Right lobe of liver (tissue), 4 donors: ENCODE measurements at regions not wholly inside any gene's neighbourhood (a gene's known extent, or its start where the extent isn't known, plus 50 kb on each side); places are given as distances from the start of the nearest gene placed in this dataset.
"Not testable (repeated sequence)": the region's sequence is repeated elsewhere in the genome, so short reads cannot be mapped to it uniquely, and the experiment has no call there.

ENCODE experiments used
- CTCF ChIP-seq, 4 donors: fragments of 200-600 bp in 3 of 4; fragments of 450-650 bp in 1 of 4; IDR thresholded peaks; one replicate each; pipeline versions ENCODE4 v1.5.1 to v1.8.0; 2016 to 2022; ENCODE audit warnings: antibody characterized with exemption in 4 of 4, mild to moderate bottlenecking in 2 of 4
- POLR2A ChIP-seq: fragments of 450-650 bp; IDR thresholded peaks from one replicate; pipeline ENCODE4 v1.6.1; 2017; ENCODE audit warnings: antibody characterized with exemption, mild to moderate bottlenecking
- donor health status: DM: no; HTN: no; CAD: no.
- donor health status: DM: no; HTN: no; CAD: no.
- donor health status: DM: no; HTN: yes; CAD: no.

GRCh38 chr6:76157800-76158199, 85.3 kb upstream of the IMPG1 start:
- TF ChIP-seq CTCF (IDR thresholded peaks at IDR 0.05); POLR2A: not testable (repeated sequence)
